ENCODE measurements at regions not wholly inside any gene's neighbourhood (a gene's known extent, or its start where the extent isn't known, plus 50 kb on each side); places are given as distances from the start of the nearest gene placed in this dataset.
"Not testable (repeated sequence)": the region's sequence is repeated elsewhere in the genome, so short reads cannot be mapped to it uniquely, and the experiment has no call there.

GRCh38 chr5:167286891-167287290, 1004.6 kb upstream of the WWC1 start:
- in situ Hi-C loops (cut with HindIII; ENCODE audit: low sequenced_read_pairs): no loop called here

DNA sequence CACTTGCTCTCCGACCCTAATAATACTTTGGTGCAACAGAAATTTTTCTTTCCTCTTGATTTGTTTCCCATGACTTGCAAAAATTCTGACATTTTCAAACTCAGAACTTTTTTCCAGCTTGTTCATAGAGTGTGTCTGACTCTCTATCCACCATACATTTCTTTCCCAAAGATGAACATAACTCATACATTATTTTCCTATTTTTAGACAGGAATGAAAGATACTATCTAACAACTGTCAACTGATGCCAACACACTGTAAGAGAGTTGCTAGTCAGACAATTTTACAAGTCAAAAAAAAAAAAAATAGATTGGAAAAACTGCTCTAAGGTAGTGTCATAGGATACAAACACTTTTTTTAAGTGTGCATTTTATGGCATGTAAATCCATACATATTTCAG, 1001.0 kb upstream of the WWC1 start:
- in situ Hi-C loops (cut with HindIII; ENCODE audit: low sequenced_read_pairs): no loop called here

- in situ Hi-C loops (cut with HindIII; ENCODE audit: low sequenced_read_pairs): no loop called here
Measured at GRCh38 chr5:167294882-167295680, 996.4 kb upstream of the WWC1 start.

GRCh38 chr5:167295681-167296005, 995.8 kb upstream of the WWC1 start:
- in situ Hi-C loops (cut with HindIII; ENCODE audit: low sequenced_read_pairs): no loop called here

DNA sequence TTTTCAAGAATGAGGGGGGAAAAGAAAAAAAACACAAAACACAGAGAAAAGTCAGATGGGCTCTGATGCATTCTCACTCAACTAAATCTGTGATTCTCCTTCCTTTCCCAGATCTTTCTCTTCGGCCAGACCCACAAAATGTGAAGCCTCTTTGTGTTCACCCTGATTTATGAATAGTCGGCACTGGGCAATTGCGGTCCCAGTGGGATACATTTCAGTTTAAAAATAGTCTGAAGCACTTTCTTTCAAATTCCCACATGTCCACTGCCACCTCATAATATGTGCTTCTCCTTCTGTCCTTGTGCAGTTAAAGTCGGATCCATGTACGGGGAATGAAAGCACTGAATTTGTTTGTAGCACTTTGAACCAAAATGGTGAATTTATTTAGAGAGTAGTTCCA, 995.4 kb upstream of the WWC1 start:
- in situ Hi-C loops (cut with HindIII; ENCODE audit: low sequenced_read_pairs): no loop called here

- in situ Hi-C loops (cut with HindIII; ENCODE audit: low sequenced_read_pairs): no loop called here
Measured at GRCh38 chr5:167296661-167297060, 994.8 kb upstream of the WWC1 start.

- in situ Hi-C loops (cut with HindIII; ENCODE audit: low sequenced_read_pairs): not testable (repeated sequence)
Measured at GRCh38 chr5:167299861-167300260, 991.6 kb upstream of the WWC1 start.

DNA sequence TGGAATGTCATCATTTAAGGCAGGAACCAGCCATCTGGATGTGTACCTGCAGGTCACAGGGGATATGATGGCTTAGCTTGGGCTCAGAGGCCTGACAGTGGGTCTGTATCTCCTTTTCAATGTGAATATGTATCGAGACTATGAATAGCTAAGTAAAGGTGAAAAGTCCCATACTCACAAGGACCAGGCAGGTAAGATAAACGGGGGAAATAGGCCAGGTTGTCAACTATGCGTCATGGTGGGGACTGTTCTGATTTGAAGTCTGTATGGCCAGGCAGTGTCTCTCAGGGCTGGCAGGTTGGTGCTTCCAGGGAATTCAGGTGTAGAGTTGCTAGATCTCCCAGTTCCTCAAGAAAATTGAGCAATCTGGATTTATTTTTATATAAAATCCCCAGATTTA, 987.9 kb upstream of the WWC1 start:
- in situ Hi-C loops (cut with HindIII; ENCODE audit: low sequenced_read_pairs): no loop called here

DNA sequence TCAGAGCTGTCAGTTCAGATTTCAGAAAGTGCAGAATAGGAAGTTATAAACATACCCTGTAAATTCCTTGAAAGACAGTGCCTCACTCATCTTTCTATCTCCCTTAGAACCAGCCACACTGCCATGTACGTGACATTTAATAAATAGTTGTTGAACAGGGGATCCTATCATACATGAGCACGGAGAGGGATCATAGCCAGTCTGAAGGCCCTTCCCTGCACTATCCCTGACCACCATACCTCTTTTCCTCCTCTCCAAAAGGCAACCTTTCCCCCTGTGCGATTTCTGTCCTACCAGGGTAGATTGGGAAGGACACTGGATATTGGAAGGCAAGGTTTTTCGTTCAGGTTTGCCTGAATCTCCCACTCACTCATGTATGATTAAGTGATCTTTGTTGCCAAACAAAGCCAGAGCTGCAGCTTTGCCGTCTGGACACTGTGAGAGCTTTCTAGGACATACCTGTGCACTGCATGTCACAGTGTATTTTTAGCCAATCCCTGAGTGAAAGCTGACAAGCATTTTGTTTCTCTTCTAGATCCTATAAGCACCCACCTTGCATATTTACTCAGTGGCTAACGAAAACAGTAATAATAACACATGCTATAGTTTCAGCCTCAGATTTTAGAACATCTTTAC, 986.5 kb upstream of the WWC1 start:
- in situ Hi-C loops (cut with HindIII; ENCODE audit: low sequenced_read_pairs): no loop called here

DNA sequence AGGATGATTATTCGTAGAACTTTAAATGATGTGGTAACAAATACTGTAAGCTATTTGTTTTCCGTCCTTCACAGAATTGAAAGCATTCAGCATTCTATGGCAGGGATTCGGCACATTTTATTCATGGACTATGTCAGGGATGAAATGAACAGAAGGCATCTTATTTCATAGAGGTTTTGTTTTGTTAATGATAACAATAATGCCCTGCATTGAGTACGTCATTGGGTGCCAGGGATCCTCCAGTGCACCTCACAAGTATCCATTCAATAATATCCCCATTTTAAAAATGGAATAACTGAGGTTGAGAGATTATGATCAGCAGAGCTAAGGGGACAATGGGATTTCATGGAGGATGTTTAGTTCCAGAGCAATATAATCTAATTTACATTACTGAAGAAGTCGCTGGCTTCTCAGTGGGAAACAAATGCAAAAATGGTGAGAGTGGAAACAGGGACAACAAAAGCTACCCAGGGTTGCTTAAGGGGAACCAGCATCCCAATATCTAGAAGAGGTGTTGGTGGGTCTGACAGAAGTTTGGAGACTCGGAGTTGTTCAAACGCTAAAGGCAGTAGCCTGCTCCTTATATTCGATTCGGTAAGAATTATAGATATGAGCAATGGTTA, 985.7 kb upstream of the WWC1 start:
- in situ Hi-C loops (cut with HindIII; ENCODE audit: low sequenced_read_pairs): no loop called here

- in situ Hi-C loops (cut with HindIII; ENCODE audit: low sequenced_read_pairs): no loop called here
Measured at GRCh38 chr5:167307042-167307441, 984.4 kb upstream of the WWC1 start.

DNA sequence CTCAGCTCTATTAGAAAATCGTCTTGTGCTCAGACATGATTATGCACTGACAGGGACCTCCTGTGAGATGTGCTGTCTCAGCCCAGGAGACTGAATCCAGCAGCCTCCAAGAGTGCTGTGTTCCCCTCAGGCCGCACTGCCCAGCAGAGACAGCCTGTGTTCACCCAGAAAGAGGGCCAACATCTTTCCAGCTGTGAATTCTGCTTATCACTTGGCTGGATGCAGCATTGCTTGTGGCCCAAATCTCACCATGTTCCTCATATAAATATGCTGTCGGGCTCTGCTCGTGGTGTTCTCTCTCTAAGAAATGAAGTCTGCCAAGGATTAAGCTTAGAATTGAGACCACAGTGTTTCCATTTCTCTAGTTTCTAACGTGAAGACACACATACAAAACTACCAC, 983.0 kb upstream of the WWC1 start:
- in situ Hi-C loops (cut with HindIII; ENCODE audit: low sequenced_read_pairs): no loop called here

GRCh38 chr5:167309941-167310517, 981.4 kb upstream of the WWC1 start:
- in situ Hi-C loops (cut with HindIII; ENCODE audit: low sequenced_read_pairs): no loop called here

DNA sequence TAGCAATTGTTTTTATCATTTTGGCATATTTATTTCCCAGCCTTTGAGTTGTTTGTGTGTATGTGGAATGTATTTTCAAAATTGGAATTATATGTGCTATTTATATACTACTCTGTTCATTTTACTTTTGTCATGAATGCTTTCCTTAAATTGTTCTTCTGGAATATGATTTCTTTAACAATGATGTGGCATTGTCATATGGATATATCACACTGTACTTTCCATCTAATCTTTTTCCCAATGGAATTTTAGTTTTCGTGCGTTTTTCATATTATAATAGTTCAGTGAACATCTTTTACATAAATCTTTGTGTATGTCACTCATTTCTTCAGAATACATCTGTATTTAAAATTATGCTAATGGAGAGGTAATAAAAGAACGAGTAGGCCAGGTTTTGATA, 980.1 kb upstream of the WWC1 start:
- in situ Hi-C loops (cut with HindIII; ENCODE audit: low sequenced_read_pairs): no loop called here

DNA sequence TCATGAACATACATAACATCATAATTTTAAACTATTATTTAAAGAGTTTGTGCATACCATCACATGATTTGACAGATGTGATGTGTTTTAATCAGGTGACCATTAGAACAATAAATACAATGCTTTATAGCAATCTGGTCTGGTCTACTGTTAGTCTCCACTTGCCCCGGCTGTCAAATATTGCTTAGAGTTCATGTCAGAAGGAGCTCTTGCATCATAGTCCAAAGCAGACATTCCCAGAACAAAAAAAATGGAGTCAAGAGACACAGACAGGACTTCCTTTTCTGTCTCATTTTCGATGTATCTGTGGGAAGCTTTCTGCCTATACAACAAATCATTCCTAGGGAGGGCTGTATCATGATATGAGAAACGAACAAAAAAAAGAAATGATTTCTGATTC, 979.2 kb upstream of the WWC1 start:
- in situ Hi-C loops (cut with HindIII; ENCODE audit: low sequenced_read_pairs): no loop called here

DNA sequence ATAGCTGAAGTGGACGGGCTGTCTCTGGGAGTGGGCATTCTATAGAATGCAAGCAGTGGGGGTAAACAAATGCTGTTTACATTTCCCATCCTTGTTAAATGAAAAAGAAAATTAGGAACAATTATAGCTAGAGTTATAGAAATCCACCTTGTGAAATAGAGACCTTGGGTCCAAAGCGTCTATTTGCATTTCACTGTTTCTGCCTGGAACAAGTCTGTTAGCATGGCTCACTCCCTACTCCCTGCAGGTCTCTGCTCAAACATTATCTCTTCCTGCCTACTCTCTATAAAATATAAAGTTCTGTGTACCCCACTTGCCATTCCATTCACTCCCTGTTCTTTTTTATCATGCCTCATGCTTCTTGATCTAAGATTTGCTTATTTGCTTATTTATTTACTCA, 975.7 kb upstream of the WWC1 start:
- in situ Hi-C loops (cut with HindIII; ENCODE audit: low sequenced_read_pairs): no loop called here

GRCh38 chr5:167317884-167318283, 973.6 kb upstream of the WWC1 start:
- in situ Hi-C loops (cut with HindIII; ENCODE audit: low sequenced_read_pairs): no loop called here

- in situ Hi-C loops (cut with HindIII; ENCODE audit: low sequenced_read_pairs): no loop called here
Measured at GRCh38 chr5:167319243-167319642, 972.2 kb upstream of the WWC1 start.

- in situ Hi-C loops (cut with HindIII; ENCODE audit: low sequenced_read_pairs): no loop called here
Measured at GRCh38 chr5:167320019-167320418, 971.4 kb upstream of the WWC1 start.

- in situ Hi-C loops (cut with HindIII; ENCODE audit: low sequenced_read_pairs): no loop called here
Measured at GRCh38 chr5:167332309-167332708, 959.1 kb upstream of the WWC1 start.

DNA sequence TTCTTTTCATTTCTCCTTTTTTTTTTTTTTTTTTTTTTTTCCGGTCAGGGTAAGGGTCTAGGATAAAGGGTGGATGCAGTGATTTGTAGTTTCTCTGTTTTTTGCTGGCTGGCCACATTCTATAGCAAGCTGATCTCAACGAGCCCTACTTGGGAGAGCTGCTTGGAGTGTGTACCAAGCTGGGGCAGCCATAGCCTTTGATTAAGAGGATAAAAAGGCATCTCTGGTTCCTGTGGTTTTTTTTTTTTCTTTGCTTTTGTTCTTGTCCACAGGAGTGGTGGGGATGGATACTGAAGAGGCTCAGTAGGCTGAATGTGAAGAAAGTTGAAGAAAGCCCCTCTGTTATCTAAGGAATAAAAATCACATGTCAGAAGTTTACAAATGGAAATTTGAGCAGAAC, 955.3 kb upstream of the WWC1 start:
- in situ Hi-C loops (cut with HindIII; ENCODE audit: low sequenced_read_pairs): no loop called here

GRCh38 chr5:167339205-167339604, 952.2 kb upstream of the WWC1 start:
- in situ Hi-C loops (cut with HindIII; ENCODE audit: low sequenced_read_pairs): no loop called here
